HG02798 (cell line): ENCODE measurements at regions not wholly inside any gene's neighbourhood (a gene's known extent, or its start where the extent isn't known, plus 50 kb on each side); places are given as distances from the start of the nearest gene placed in this dataset.

ENCODE experiments used
- ATAC-seq: cut with Tn5 transposase; IDR thresholded peaks from one replicate; pipeline ENCODE4 v1.9.1; 2021; ENCODE audit warnings: mild to moderate bottlenecking; ENCODE audit not compliant: unreplicated experiment, poor library complexity

DNA sequence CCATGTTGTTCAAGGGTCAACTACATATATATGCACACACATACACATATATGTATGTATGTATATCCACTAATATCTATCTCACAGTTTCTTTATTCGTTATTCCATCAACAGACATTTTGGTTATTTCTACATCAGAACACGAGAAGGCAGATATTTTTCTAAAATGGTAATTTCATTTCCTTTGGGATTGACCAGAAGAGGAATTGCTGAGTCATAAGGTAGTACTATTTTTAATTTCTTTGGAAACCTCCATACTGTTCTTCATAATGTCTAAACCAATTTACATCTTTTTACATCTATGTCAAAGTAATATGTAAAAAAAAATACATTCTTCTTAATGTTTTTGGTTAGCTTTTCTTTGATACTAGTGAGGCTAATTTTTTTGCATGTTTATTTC, 630.7 kb upstream of the GCFC2 start:
- ATAC-seq: no peak

DNA sequence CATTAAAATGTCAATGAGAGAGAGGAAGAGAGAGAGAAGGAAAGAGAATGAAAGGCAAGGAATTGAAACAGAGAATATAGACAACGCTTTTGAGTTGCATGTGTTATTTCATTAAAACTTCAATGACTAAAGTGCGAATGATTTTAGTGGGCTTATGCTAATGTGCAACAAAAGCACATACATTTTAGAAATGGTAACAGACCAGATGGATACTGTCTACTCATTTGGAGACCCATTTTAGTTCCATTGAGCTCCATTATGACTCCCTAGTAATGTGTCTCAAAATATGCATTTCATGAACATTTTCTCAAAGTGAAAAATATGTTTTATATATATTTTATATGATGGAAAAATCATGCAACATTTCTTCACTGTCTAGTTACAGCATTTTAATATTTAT, 622.2 kb upstream of the GCFC2 start:
- ATAC-seq: no peak

DNA sequence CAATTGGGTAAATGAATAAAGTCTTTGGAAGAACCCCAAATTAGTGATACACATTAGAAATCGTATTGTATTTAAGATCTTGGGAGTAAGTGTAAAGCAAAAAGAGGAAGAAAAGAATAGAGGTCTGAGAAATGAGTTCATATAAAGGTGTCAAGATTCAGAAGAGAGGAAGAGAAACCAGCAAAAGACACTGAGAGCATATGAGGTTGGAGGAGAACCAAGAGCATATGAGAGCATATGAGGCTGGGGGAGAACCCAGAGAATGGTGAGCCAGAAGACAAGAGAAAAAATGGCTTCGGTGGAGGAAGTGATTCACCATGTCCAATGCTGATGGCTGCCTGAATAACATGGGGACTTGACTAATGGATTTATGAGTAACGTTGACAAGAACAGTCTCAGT, 620.1 kb upstream of the GCFC2 start:
- no peak for ATAC-seq

DNA sequence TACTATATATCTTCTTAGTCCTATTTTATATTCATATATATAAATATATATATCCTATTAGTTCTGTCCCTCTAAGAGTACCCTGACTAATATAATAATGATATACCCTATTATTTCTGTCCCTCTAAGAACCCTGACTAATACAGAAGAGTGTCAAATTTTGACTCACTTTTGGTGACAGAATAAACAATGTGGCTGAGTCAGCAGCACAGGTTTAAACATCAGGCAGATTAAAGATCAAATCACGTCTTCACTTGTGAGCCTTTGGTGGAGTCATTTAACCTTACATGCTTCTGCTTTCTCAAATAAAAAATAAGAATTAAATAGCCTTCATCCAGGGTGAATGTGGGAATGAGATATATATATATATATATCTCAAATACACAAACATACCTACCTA, 615.9 kb upstream of the GCFC2 start:
- no peak for ATAC-seq

DNA sequence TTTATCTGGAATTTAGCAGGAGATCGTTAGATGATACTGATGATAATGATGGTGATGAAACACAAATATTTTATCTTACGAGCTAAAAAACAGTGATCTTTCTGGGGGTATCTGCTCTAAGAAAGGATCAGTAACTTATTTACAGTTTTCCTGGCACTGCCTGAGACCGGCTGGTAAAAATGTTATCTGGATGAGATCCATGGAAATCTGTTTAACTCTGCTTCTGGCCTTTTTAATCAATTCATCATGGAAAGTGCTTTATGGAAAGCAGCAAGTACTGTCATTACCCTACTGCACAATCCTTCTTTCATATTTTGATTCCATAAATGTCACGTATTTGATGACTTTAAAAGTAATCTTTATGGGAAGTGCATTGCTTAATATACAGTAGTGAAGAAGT, 612.7 kb upstream of the GCFC2 start:
- ATAC-seq: no peak

DNA sequence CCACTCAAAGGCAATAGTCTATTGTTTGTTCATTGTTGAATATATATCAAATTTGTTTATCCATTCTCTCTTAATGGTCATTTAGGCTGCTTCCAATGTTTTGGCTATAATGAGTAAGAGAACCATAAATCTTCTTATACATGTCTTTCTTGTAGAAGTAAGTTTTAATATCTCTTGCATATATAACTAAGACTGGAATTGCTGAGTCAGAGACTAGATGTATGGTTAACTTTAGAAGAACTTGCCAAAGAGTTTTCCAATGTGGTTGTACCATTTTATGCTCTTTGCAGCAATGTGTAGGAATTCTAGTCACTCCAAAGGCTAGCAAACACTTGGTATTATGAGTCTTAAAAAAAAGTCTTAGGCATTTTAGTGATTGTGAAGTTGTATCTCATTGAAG, 610.0 kb upstream of the GCFC2 start:
- no peak for ATAC-seq

DNA sequence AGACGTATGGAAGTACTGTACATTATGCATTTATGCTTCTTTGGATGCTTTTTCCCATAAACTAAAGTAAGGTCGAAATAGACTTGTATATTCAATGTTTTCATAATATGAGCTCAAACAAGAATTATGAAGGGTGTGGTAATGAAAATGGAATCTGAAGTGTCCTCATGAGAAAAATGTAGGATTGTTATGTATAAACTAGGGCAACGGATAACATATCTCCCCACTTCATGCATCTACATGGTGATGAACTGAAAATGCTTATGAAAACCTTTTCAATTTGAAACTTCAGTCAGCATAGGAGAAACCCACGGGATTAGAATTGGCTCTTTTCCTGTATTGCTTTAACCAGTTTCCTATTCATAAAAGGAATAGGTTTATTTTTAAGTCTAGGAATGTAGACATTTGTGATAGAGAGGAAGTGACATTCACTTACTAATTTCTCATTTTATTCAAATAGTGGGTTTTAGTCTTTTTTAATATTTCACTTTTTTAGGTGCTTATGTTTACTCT, 608.2 kb upstream of the GCFC2 start:
- no peak for ATAC-seq

DNA sequence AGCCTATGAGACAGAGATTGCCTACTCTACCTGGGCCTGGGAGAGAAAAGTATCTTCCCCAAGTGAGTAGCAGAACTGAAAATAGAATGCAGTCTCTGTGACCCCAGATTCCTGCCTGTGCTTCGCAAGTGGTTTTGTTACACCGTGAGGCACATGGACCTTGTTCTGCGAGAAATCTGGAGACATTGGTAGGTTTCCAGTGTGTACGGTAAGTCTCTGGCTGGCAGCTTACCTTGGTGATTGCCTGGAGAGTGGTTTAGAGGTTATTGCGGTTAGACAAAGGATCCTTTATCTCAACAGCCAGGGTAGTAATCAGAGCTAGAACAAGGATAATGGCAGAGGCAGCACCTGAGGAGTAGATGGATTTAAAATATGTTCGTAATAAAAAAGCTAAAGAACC, 606.0 kb upstream of the GCFC2 start:
- no peak for ATAC-seq

DNA sequence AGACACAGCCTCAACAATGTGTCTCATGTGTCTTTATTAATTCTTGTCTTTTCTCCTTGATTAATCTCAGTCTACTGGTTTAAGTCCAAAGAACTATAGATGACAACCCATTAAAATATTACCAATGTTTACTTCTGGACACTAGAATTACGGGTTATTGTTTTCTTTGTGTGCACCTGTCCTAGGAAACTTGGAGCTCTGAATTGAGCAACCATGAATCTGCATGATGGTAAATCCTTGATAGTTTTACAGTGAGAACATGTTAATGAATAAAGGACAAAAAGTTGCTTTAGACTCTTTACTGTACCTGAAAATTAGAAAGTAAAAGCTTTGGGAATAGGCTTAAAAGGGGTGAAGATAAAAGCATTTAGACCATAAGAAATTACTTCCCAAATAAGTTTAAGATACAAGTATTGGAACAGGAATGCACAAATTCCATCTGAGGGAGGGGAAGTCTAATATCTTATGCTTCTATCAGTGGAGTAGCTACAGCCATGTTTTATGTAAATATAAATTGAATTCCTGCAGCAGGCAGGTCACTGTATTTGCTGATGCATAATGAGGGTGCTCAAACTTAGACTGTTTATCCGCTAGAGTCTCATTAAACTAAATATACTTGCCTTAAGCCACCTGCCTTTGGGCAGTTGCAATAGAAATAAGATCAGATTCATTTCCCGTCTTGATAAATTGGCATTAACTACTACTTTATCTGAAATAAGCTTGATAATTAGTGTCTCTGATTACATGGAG, 603.7 kb upstream of the GCFC2 start:
- ATAC-seq: no peak

DNA sequence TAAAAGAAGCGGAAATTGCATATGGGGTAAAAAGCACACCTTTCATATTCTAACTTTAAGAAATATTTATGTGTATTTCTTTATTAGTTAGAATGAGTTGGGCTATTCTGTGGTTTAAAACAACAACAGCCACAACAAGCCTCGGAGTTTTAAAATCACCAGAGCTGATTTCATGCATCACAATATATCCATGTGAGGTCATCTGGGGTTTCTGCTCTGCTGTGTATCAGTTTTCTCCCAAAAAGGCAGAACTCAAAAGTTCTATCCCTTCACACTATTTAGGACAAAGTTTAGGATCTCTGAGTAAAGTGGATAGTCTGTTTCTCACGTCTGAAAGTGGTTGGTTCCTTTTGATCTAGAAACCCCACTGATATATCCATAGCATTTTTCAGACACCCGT, 601.5 kb upstream of the GCFC2 start:
- no peak for ATAC-seq

DNA sequence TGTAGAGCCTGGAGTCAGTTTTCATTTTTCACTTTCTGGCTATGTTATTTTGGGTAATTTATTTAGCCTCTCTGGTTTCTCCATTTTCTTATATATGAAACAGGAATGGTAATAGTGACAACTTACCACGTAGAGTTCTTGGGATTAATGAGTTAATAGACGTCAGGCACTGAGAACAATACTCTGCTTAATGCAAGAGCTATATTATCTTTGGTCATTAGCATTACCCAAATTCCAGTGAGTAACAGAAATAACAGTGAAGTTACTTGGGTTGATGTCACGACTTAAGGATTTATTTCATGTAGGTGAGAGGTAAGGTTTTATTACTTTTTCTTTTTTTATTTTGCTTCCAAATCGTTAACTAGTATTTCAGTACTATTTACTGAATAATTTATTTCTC, 601.0 kb upstream of the GCFC2 start:
- ATAC-seq: no peak

DNA sequence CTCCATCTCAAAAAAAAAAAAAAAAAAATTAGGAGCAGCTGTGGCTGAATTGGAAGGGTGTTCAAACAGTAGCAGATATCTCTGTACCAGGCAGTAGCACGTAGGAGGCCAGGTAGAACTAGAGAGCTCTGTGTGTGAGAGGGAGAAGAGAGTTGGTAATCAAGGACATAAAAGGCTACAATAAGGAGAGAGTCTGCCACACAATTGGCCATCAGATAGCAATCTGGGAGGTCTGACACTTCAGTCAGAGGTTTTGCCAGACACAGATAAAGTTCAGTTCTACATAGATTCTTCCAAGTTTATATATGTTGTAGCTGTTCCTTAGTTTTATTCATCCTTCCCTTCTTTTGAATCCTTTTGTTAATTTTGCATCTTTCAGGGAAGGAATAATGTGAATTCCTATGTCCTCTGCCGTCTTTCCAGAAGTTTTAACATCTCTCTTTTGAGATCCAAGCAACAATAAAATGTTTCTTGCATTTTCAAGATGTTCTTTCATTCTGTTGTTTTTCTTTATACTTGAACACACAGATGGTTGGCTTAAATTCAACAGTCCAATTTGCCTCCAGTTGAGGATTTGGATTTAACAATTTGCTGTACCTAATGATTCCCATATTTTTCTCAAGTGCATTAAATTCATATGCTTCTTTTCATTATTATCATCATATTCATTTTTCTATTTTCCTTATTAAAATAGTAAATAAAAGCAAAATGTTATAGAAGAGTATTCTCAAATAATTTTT, 600.3 kb upstream of the GCFC2 start:
- ATAC-seq: no peak

DNA sequence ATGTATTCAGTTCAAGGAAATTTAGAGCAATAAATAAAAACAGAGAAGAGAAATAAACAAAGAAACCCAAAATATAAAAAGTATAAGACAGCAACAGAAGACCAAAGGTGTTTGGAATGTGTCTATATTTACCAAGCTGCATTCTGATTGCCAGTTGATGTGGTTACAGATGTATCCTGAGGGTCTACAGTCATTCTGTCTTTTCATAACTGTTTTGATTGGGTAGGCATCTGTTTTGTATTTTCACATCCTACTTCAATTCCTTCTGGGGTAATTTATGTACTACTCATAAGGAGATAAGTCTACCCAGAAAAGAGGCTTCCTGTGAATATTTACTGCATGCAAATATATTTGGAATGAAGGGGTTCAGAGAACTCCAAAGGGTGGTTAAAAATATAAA, 596.8 kb upstream of the GCFC2 start:
- no peak for ATAC-seq

DNA sequence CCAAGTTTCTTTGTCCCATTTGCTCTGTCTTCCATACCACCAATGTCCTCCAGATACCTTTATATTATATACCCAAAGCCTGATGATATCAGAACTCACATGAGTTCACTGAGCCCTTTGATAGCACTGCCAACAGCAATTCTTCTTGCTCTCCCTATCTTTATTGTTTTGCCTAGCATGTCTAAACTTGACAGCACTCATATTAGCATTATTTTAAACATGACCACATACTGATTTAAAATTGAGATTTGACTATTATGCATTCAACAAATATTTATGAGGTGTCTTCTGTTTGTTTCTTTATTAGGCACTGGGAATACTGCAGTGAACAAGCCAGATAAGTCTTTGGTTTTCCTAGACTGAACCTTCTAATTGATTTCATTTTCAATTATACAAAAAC, 587.3 kb upstream of the GCFC2 start:
- no peak for ATAC-seq

DNA sequence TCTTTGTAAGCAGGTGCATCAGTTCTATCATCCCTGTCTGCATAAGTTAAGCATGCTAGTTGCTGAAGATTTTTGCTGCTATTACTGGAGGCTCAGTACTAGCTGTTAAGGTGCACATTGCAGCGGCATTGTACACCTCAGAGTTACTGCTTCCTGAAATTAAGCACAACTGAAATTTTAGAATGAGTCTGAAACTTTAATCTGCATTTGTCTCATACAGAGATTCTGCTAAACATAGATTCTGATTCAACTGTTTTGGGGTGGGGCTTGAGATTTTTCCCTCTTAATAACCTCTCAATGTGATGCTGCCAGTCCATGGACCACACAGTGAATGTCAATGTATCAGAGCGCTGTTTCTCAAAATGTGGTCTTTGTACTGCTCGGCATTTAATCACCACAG, 585.7 kb upstream of the GCFC2 start:
- no peak for ATAC-seq

DNA sequence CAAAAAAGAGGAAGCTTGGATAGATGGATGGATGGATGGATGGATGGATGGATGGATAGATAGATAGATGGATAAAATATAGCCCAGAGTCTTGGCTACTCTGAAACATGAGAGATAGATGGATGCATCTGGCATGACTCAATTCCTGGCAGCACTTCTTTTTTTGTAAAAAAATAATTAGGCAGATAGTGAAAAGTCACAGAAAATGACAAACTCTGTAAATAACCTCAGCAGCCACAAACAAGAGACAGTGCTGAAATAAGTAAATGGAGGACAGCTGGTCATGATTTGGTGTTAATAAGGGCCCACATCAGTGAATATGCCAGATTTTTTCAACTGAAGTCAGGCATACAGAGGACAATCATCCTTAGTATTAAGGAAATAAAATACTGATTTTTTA, 585.0 kb upstream of the GCFC2 start:
- no peak for ATAC-seq

DNA sequence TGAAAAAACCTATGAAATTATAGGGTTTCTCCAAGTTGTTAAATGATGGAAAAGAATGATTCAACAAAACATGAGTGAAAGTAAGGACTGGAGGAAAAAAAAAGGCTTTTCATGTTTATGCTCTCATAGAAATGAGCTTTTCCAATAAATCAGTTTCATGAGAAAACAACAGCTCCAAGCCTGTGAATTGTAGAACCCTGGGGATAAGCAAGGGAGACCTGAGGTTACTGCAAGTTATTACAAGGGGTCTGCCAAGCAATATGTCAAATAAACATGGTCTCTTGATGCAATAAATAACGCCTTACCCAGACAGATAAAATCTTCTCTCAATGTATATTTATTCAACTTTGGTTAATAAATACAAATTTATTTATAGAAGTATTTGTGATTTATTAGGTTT, 577.9 kb upstream of the GCFC2 start:
- ATAC-seq: no peak

DNA sequence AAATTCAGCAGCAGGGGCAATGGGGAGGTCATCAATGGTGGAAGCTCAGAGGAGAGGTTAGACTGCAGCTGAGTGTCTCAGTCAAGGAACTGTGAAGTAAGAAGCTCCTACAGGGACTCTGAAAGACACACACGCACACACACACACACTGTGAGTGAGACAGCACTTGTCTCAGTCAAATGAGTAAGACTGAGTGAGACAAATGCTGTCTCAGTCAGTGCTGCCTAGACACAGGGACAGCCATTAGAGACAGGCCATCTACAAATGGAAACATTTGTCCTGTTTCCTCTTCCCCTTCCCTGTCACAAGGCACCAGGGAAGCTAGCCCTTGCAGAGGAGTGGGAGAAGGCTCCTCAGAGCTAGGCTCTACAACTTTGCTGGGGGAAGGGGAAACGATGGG, 577.4 kb upstream of the GCFC2 start:
- no peak for ATAC-seq

DNA sequence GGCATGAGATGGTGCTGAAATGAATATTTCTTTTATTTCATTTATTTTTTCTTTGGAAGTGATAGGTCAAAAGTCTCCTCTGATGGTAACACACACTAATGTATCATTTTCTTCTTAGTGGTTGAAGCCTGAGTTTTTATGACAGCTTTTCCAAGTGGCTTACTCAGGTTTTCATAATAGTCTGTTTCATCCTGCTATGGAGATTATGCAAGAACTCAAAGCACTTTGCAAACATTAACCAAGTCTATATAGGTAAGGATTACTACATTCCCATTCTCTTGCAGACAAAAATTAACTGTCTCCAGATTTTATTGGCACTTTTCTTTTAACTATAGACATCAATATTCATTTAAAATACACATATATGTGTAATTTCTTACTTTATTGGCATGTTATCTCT, 572.6 kb upstream of the GCFC2 start:
- no peak for ATAC-seq

DNA sequence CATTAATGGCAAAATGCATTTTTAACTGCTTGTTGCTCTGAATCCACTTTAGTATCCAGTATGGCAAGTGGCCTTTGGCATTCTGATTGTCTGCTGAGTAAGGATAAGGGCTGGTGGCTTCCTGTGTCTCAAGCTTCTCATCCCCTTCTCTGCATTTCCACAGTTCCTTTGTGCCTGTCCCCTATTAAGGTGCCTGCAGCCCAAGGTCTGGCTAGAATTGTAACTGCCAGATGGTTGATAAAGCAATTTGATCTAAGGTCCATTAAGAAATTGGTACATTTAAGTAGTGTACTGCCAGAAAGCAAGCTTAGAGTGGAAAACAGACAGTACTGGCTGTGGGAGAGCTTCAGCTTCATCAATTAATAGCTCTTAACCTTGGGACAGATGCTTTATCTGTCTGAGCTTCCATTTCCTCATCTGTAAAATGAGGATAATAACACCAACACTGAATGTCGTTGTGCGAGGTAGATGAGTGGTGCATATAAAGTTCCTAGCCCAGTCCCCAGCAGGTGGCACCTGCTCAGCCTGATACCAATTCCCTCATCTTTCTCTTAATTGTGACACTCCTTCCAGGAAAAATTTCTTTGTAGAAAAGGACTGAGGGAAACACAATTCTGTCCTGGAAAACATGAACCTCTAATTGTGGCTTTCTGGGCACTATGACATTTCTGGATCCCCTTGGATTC, 570.6 kb upstream of the GCFC2 start:
- no peak for ATAC-seq

DNA sequence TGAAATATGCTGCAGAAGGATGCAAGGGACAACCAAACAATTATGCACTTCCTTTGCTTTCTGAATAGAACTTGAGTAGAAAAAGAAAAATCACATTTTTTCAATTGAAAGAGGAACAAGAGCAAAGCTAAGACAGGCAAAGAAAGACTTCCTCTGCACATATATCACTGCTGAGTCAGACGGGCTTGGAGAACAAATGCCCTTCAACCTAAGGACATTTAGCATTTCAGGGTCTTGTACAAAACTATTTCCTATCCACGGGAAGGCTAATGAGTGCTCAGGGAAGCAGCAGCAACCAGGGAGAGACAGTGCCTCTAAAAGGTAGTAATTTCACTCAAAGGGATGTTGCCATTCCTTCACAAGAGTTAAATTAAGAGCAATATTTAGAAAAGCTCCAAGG, 570.0 kb upstream of the GCFC2 start:
- no peak for ATAC-seq
